WTC11 (cell line): ENCODE measurements at regions not wholly inside any gene's neighbourhood (a gene's known extent, or its start where the extent isn't known, plus 50 kb on each side); places are given as distances from the start of the nearest gene placed in this dataset.

ENCODE experiments used
- ATAC-seq: fragments of 200-7000 bp; cut with Tn5 transposase; 2 replicates; pipeline ENCODE4 v1.10.0; 2021; ENCODE audit warnings: mild to moderate bottlenecking, moderate library complexity
- CTCF ChIA-PET: fragments of 300-600 bp; sonication (Branson Sonifier 250); formaldehyde crosslinking; loops from one replicate; lab custom pipeline; 2021; ENCODE audit warnings: antibody characterized with exemption; lab: Charles Lee
- POLR2A ChIA-PET: fragments of 350-600 bp; sonication (Branson Sonifier 250); formaldehyde crosslinking; loops from one replicate; lab custom pipeline; 2021; ENCODE audit warnings: antibody characterized with exemption; lab: Charles Lee
- DNase-seq: peaks from one replicate; pipeline ENCODE4 v3.0.0; 2021; ENCODE audit warnings: low spot score
- H3K27ac Mint-ChIP-seq: 2 replicates; pipeline ENCODE4 v1.8.0; 2021; ENCODE audit warnings: mixed read lengths
- H3K27me3 Mint-ChIP-seq: 2 replicates; pipeline ENCODE4 v1.8.0; 2021; ENCODE audit warnings: low read depth, mild to moderate bottlenecking, moderate library complexity, mixed read lengths
- H3K36me3 Mint-ChIP-seq: 2 replicates; pipeline ENCODE4 v1.8.0; 2021; ENCODE audit warnings: mixed read lengths
- H3K4me1 Mint-ChIP-seq: 2 replicates; pipeline ENCODE4 v1.8.0; 2022; ENCODE audit warnings: mixed read lengths
- H3K4me3 Mint-ChIP-seq: 2 replicates; pipeline ENCODE4 v1.8.0; 2021; ENCODE audit warnings: mild to moderate bottlenecking, moderate library complexity, mixed read lengths
- H3K9me3 Mint-ChIP-seq: 2 replicates; pipeline ENCODE4 v1.8.0; 2021; ENCODE audit warnings: mixed read lengths
- EMX1 ChIP-seq: fragments of 250-450 bp; sonication (Bioruptor Pico); IDR thresholded peaks from 2 replicates; pipeline ENCODE4 v1.8.0; 2021; ENCODE audit warnings: mild to moderate bottlenecking
- ERG ChIP-seq: fragments of 250-450 bp; sonication (Bioruptor Pico); IDR thresholded peaks from 2 replicates; pipeline ENCODE4 v1.8.0; 2021; ENCODE audit warnings: mild to moderate bottlenecking
- ESRRA ChIP-seq: sonication (generic); formaldehyde crosslinking; IDR thresholded peaks from 2 replicates; pipeline ENCODE4 v1.8.1; 2022; ENCODE audit warnings: mild to moderate bottlenecking, missing genetic modification reagents, borderline replicate concordance
- FOXJ3 ChIP-seq: sonication (generic); formaldehyde crosslinking; IDR thresholded peaks from 2 replicates; pipeline ENCODE4 v1.9.0; 2021; ENCODE audit warnings: missing genetic modification reagents, mild to moderate bottlenecking, borderline replicate concordance
- FOXP1 ChIP-seq: sonication (generic); formaldehyde crosslinking; IDR thresholded peaks from 2 replicates; pipeline ENCODE4 v1.8.0; 2022; ENCODE audit warnings: missing genetic modification reagents, mild to moderate bottlenecking, moderate library complexity, borderline replicate concordance
- GABPB1 ChIP-seq: sonication (generic); formaldehyde crosslinking; IDR thresholded peaks from 2 replicates; pipeline ENCODE4 v1.8.1; 2023; ENCODE audit warnings: mild to moderate bottlenecking, missing genetic modification reagents
- NFATC4 ChIP-seq: fragments of 250-450 bp; sonication (Bioruptor Pico); IDR thresholded peaks from 2 replicates; pipeline ENCODE4 v1.9.0; 2021; ENCODE audit warnings: mild to moderate bottlenecking
- OVOL2 ChIP-seq: fragments of 250-450 bp; sonication (Bioruptor Pico); IDR thresholded peaks from 2 replicates; pipeline ENCODE4 v1.9.0; 2021; ENCODE audit warnings: mild to moderate bottlenecking, borderline replicate concordance
- PRRX2 ChIP-seq: fragments of 250-450 bp; sonication (Bioruptor Pico); IDR thresholded peaks from 2 replicates; pipeline ENCODE4 v1.8.0; 2021; ENCODE audit warnings: mild to moderate bottlenecking
- SMAD3 ChIP-seq: sonication (generic); formaldehyde crosslinking; IDR thresholded peaks from 2 replicates; pipeline ENCODE4 v1.8.0; 2022; ENCODE audit warnings: missing genetic modification reagents, mild to moderate bottlenecking, borderline replicate concordance
- TEAD4 ChIP-seq: sonication (generic); formaldehyde crosslinking; IDR thresholded peaks from 2 replicates; pipeline ENCODE4 v1.8.0; 2022; ENCODE audit warnings: mild to moderate bottlenecking, missing genetic modification reagents
- ZNF219 ChIP-seq: sonication (generic); formaldehyde crosslinking; IDR thresholded peaks from 2 replicates; pipeline ENCODE4 v1.8.0; 2023; ENCODE audit warnings: missing genetic modification reagents, mild to moderate bottlenecking, borderline replicate concordance
- ZNF281 ChIP-seq: sonication (generic); formaldehyde crosslinking; IDR thresholded peaks from 2 replicates; pipeline ENCODE4 v1.8.0; 2023; ENCODE audit warnings: mild to moderate bottlenecking, missing genetic modification reagents
- ZSCAN18 ChIP-seq: fragments of 250-450 bp; sonication (Bioruptor Pico); IDR thresholded peaks from 2 replicates; pipeline ENCODE4 v2.1.2; 2022; ENCODE audit warnings: mild to moderate bottlenecking, moderate library complexity
- TF ChIP-seq, protein P1 (sequence below): fragments of 200-600 bp; IDR thresholded peaks from 2 replicates; pipeline ENCODE4 v1.8.0; 2022; ENCODE audit warnings: antibody characterized with exemption
- TF ChIP-seq, protein P2 (sequence below): sonication (generic); formaldehyde crosslinking; IDR thresholded peaks from 2 replicates; pipeline ENCODE4 v1.8.0; 2022; ENCODE audit warnings: mild to moderate bottlenecking, missing genetic modification reagents
- TF ChIP-seq, protein P3 (sequence below): sonication (generic); formaldehyde crosslinking; IDR thresholded peaks from 2 replicates; pipeline ENCODE4 v1.8.0; 2022; ENCODE audit warnings: missing genetic modification reagents
- TF ChIP-seq, protein P4 (sequence below): sonication (generic); formaldehyde crosslinking; IDR thresholded peaks from 2 replicates; pipeline ENCODE4 v1.8.0; 2022; ENCODE audit warnings: mild to moderate bottlenecking, missing genetic modification reagents

GRCh38 chr9:8133606-8134005 is 334.0 kb upstream of the DMAC1 start:
- CTCF ChIA-PET = no interaction called here
- TF ChIP-seq ESRRA = no peak
- TF ChIP-seq, protein P1, sequence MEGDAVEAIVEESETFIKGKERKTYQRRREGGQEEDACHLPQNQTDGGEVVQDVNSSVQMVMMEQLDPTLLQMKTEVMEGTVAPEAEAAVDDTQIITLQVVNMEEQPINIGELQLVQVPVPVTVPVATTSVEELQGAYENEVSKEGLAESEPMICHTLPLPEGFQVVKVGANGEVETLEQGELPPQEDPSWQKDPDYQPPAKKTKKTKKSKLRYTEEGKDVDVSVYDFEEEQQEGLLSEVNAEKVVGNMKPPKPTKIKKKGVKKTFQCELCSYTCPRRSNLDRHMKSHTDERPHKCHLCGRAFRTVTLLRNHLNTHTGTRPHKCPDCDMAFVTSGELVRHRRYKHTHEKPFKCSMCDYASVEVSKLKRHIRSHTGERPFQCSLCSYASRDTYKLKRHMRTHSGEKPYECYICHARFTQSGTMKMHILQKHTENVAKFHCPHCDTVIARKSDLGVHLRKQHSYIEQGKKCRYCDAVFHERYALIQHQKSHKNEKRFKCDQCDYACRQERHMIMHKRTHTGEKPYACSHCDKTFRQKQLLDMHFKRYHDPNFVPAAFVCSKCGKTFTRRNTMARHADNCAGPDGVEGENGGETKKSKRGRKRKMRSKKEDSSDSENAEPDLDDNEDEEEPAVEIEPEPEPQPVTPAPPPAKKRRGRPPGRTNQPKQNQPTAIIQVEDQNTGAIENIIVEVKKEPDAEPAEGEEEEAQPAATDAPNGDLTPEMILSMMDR = no peak
- TF ChIP-seq, protein P2, sequence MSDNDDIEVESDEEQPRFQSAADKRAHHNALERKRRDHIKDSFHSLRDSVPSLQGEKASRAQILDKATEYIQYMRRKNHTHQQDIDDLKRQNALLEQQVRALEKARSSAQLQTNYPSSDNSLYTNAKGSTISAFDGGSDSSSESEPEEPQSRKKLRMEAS (CRISPR knock-in tag) = no peak
- no peak for TF ChIP-seq OVOL2 (CRISPR knock-in tag)
- TF ChIP-seq FOXP1 (CRISPR knock-in tag) = no peak
- TF ChIP-seq, protein P3, sequence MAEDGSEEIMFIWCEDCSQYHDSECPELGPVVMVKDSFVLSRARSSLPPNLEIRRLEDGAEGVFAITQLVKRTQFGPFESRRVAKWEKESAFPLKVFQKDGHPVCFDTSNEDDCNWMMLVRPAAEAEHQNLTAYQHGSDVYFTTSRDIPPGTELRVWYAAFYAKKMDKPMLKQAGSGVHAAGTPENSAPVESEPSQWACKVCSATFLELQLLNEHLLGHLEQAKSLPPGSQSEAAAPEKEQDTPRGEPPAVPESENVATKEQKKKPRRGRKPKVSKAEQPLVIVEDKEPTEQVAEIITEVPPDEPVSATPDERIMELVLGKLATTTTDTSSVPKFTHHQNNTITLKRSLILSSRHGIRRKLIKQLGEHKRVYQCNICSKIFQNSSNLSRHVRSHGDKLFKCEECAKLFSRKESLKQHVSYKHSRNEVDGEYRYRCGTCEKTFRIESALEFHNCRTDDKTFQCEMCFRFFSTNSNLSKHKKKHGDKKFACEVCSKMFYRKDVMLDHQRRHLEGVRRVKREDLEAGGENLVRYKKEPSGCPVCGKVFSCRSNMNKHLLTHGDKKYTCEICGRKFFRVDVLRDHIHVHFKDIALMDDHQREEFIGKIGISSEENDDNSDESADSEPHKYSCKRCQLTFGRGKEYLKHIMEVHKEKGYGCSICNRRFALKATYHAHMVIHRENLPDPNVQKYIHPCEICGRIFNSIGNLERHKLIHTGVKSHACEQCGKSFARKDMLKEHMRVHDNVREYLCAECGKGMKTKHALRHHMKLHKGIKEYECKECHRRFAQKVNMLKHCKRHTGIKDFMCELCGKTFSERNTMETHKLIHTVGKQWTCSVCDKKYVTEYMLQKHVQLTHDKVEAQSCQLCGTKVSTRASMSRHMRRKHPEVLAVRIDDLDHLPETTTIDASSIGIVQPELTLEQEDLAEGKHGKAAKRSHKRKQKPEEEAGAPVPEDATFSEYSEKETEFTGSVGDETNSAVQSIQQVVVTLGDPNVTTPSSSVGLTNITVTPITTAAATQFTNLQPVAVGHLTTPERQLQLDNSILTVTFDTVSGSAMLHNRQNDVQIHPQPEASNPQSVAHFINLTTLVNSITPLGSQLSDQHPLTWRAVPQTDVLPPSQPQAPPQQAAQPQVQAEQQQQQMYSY (CRISPR knock-in tag) = no peak
- TF ChIP-seq NFATC4 (CRISPR knock-in tag) = no peak
- TF ChIP-seq ZSCAN18 (CRISPR knock-in tag) = no peak
- no peak for TF ChIP-seq ZNF219 (CRISPR knock-in tag)
- no peak for TF ChIP-seq ZNF281
- TF ChIP-seq ERG = no peak
- no peak for TF ChIP-seq FOXJ3 (CRISPR knock-in tag)
- no peak for TF ChIP-seq GABPB1
- TF ChIP-seq, protein P4, sequence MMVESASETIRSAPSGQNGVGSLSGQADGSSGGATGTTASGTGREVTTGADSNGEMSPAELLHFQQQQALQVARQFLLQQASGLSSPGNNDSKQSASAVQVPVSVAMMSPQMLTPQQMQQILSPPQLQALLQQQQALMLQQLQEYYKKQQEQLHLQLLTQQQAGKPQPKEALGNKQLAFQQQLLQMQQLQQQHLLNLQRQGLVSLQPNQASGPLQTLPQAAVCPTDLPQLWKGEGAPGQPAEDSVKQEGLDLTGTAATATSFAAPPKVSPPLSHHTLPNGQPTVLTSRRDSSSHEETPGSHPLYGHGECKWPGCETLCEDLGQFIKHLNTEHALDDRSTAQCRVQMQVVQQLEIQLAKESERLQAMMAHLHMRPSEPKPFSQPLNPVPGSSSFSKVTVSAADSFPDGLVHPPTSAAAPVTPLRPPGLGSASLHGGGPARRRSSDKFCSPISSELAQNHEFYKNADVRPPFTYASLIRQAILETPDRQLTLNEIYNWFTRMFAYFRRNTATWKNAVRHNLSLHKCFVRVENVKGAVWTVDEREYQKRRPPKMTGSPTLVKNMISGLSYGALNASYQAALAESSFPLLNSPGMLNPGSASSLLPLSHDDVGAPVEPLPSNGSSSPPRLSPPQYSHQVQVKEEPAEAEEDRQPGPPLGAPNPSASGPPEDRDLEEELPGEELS (CRISPR knock-in tag) = no peak
- TF ChIP-seq EMX1 (CRISPR knock-in tag) = no peak
- TF ChIP-seq SMAD3 (CRISPR knock-in tag) = no peak
- no peak for TF ChIP-seq TEAD4 (CRISPR knock-in tag)
- TF ChIP-seq PRRX2 (CRISPR knock-in tag) = no peak
- H3K4me3 Mint-ChIP-seq = no peak overlapping the region
- H3K4me1 Mint-ChIP-seq = peaks cover 13% of the 10 kb centered on the region
- no peaks in the 10 kb centered on the region for H3K27me3 Mint-ChIP-seq
- POLR2A ChIA-PET = interaction anchor here (0.7 kb wide), 1 partner anchor 287 kb away, joined by 5 read pairs; no protein-coding TSS in a partner anchor
- ATAC-seq (no peak), DNase-seq (no peak)
- H3K9me3 Mint-ChIP-seq = peaks cover 6% of the 10 kb centered on the region
- H3K36me3 Mint-ChIP-seq = no peaks in the 10 kb centered on the region
- no peak overlapping the region for H3K27ac Mint-ChIP-seq
